ENCODE measurements at regions not wholly inside any gene's neighbourhood (a gene's known extent, or its start where the extent isn't known, plus 50 kb on each side); places are given as distances from the start of the nearest gene placed in this dataset.

DNA sequence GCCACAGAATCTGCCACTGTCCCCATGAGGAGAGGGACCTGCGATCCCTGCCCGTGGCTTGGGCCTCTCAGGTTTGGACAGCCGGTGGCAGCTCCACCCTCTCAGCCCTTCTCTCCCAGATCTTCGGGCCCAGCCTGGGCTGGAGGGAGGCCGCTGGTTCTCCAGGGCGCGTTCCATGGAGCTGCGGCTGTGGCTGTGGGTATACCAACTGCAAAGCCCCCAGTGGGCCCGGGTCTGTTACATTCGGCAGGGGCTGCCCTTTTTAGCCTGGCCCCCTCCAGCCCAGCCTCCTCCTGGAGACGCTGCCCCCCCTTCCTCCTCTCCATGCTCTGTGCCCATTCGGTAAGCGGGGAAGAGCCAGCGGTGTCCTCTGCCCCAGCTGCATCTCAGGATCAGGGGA is 64.7 kb upstream of the ZNF469 start:
- no peak overlapping the region for H2BK12ac ChIP-seq (ENCODE audit: low read depth, low read length)
- no peaks in the 10 kb centered on the region for H3K23me2 ChIP-seq (ENCODE audit: low read depth, low read length)
- no peaks in the 10 kb centered on the region for H3K79me1 ChIP-seq (ENCODE audit: low read depth, low read length)
- no peak overlapping the region for H2BK120ac ChIP-seq (replicated peaks; ENCODE audit: low read depth, low read length)
- H4K5ac ChIP-seq (ENCODE audit: insufficient read length, low read depth, low read length) = no peak overlapping the region
- DNase-seq (ENCODE audit: low read depth in 1 of 2, low spot score in 2 of 2) (no peak), FAIRE-seq (no peak)
- no peak overlapping the region for H2BK20ac ChIP-seq (ENCODE audit: low read length)
- no peak overlapping the region for H3K4ac ChIP-seq (replicated peaks; ENCODE audit: insufficient read length, low read depth, low read length)
- no peaks in the 10 kb centered on the region; a peak in 1 of 7 replicates for H3K4me1 ChIP-seq (replicated peaks in 1 of 4; ENCODE audit: control insufficient read depth in 3 of 4, insufficient read depth in 4 of 4, low read length in 3 of 4)
- H3K9ac ChIP-seq (replicated peaks in 1 of 4; ENCODE audit: extremely low read depth in 1 of 4, low read depth in 3 of 4, low read length in 3 of 4) = no peak overlapping the region
- H3K4me2 ChIP-seq (ENCODE audit: insufficient read depth in 1 of 2, low read depth in 2 of 2, low read length in 2 of 2) = no peak overlapping the region
- H3K9me3 ChIP-seq (ENCODE audit: insufficient read depth in 2 of 2, low read depth in 1 of 2, low read length in 1 of 2) = peaks cover 6 to 13% of the 10 kb centered on the region in 2 experiments; a peak in 2 of 4 replicates
- no peak overlapping the region for H3K56ac ChIP-seq (replicated peaks; ENCODE audit: insufficient read length, low read depth, low read length)
- POLR2A ChIA-PET (ENCODE audit: partially characterized antibody) = no interaction called here
- no peak overlapping the region for H3K14ac ChIP-seq (ENCODE audit: insufficient read length)
- H2BK5ac ChIP-seq (ENCODE audit: low read depth, low read length) = no peak overlapping the region
- no peaks in the 10 kb centered on the region for H3K27me3 ChIP-seq (replicated peaks in 1 of 4; ENCODE audit: control insufficient read depth in 3 of 4, extremely low read depth in 1 of 4, insufficient read depth in 3 of 4, low read length in 3 of 4)
- H3K4me3 ChIP-seq (ENCODE audit: extremely low read depth in 1 of 4, insufficient read depth in 2 of 4, low read depth in 3 of 4, low read length in 4 of 4) = no peak overlapping the region
- H3K18ac ChIP-seq (ENCODE audit: extremely low read depth, low read length) = no peak overlapping the region
- H3K23ac ChIP-seq (ENCODE audit: insufficient read length) = no peak overlapping the region
- no peak overlapping the region for H2AFZ ChIP-seq (ENCODE audit: low read length)
- H2BK15ac ChIP-seq (ENCODE audit: low read length) = no peak overlapping the region
- CTCF ChIA-PET (ENCODE audit: partially characterized antibody) = interaction anchor here (1.4 kb wide), 1 partner anchor 32 kb away, joined by 3 read pairs; no protein-coding TSS in a partner anchor
- H3K79me2 ChIP-seq (ENCODE audit: control insufficient read depth in 1 of 2, insufficient read depth in 2 of 2, low read length in 2 of 2) = no peaks in the 10 kb centered on the region
- no peaks in the 10 kb centered on the region for H4K20me1 ChIP-seq (replicated peaks in 1 of 2; ENCODE audit: control insufficient read depth in 1 of 2, insufficient read depth in 2 of 2, low read length in 2 of 2)
- H3K27ac ChIP-seq (ENCODE audit: low read depth, low read length) = no peak overlapping the region
- H3K36me3 ChIP-seq (ENCODE audit: control insufficient read depth in 2 of 4, insufficient read depth in 4 of 4, low read length in 3 of 4) = no peaks in the 10 kb centered on the region
- no peak overlapping the region for H4K8ac ChIP-seq (ENCODE audit: extremely low read depth, insufficient read depth, low read length)
- no peak overlapping the region for H2AK5ac ChIP-seq (ENCODE audit: low read depth, low read length)
- H4K91ac ChIP-seq (replicated peaks; ENCODE audit: insufficient read length, low read length) = no peak overlapping the region
- 88% methylated on average over 10 of the region's 14 CpGs; no CpG with 5 or more reads in 1 of the 2 experiments for WGBS, 2 experiments (ENCODE audit: extremely low coverage in 1 of 2, insufficient coverage in 1 of 2, insufficient read length in 1 of 2, insufficient replicate concordance in 2 of 2, low coverage in 1 of 2, low lambda C conversion rate in 2 of 2, missing lambda C conversion rate in 1 of 2)
- TF ChIP-seq TAF7 (optimal IDR thresholded peaks at IDR 0.05; ENCODE audit: borderline replicate concordance, low read depth, low read length) (no peak), SP4 (IDR thresholded peaks at IDR 0.05; ENCODE audit: low read length) (no peak), TEAD4 (IDR thresholded peaks at IDR 0.05; ENCODE audit: low read depth, low read length) (no peak), SIRT6 (IDR thresholded peaks at IDR 0.05; ENCODE audit: low read length) (no peak), RBBP5 (IDR thresholded peaks at IDR 0.05; ENCODE audit: borderline replicate concordance, low read depth, low read length) (no peak), EGR1 (IDR thresholded peaks at IDR 0.05; ENCODE audit: borderline replicate concordance, low read depth, low read length) (no peak), YY1 (IDR thresholded peaks at IDR 0.05; ENCODE audit: low read depth, low read length) (no peak)
- TF ChIP-seq, protein P1, sequence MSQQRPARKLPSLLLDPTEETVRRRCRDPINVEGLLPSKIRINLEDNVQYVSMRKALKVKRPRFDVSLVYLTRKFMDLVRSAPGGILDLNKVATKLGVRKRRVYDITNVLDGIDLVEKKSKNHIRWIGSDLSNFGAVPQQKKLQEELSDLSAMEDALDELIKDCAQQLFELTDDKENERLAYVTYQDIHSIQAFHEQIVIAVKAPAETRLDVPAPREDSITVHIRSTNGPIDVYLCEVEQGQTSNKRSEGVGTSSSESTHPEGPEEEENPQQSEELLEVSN (IDR thresholded peaks at IDR 0.05) = no peak

Data from H1 (cell line).